ENCODE measurements at regions not wholly inside any gene's neighbourhood (a gene's known extent, or its start where the extent isn't known, plus 50 kb on each side); places are given as distances from the start of the nearest gene placed in this dataset.
"Not testable (repeated sequence)": the region's sequence is repeated elsewhere in the genome, so short reads cannot be mapped to it uniquely, and the experiment has no call there.

- H3K27me3 Mint-ChIP-seq (ENCODE audit: insufficient read depth, unreplicated experiment); POLR2A ChIA-PET; H3K9me3 Mint-ChIP-seq (ENCODE audit: unreplicated experiment); intact Hi-C loops (cut with micrococcal nuclease); H3K4me3 Mint-ChIP-seq (ENCODE audit: unreplicated experiment); H3K4me1 Mint-ChIP-seq (ENCODE audit: insufficient read depth, unreplicated experiment); DNase-seq (ENCODE audit: unreplicated experiment); H3K36me3 Mint-ChIP-seq (ENCODE audit: insufficient read depth, unreplicated experiment); BruUV-seq (replicated peaks); H3K27ac Mint-ChIP-seq (ENCODE audit: low read depth, unreplicated experiment); CTCF ChIA-PET: not testable (repeated sequence)
Measured at GRCh38 chr9:41653560-41654340, 464.6 kb upstream of the ZNG1F start.

- H3K27ac Mint-ChIP-seq (ENCODE audit: low read depth, unreplicated experiment); H3K9me3 Mint-ChIP-seq (ENCODE audit: unreplicated experiment); H3K27me3 Mint-ChIP-seq (ENCODE audit: insufficient read depth, unreplicated experiment): not testable (repeated sequence)
Measured at GRCh38 chr9:41652800-41653199, 463.7 kb upstream of the ZNG1F start.

GRCh38 chr9:41652100-41652713 lies 463.1 kb upstream of the ZNG1F start:
- DNase-seq (ENCODE audit: unreplicated experiment): not testable (repeated sequence)

More at GRCh38 chr9:41652800-41653199, 463.7 kb upstream of the ZNG1F start:
- DNase-seq (ENCODE audit: unreplicated experiment); POLR2A ChIA-PET; CTCF ChIA-PET; BruUV-seq (replicated peaks); H3K4me3 Mint-ChIP-seq (ENCODE audit: unreplicated experiment); H3K4me1 Mint-ChIP-seq (ENCODE audit: insufficient read depth, unreplicated experiment); H3K36me3 Mint-ChIP-seq (ENCODE audit: insufficient read depth, unreplicated experiment); intact Hi-C loops (cut with micrococcal nuclease): not testable (repeated sequence)

GRCh38 chr9:41650086-41650485 lies 461.0 kb upstream of the ZNG1F start:
- not testable (repeated sequence) for H3K27ac Mint-ChIP-seq (ENCODE audit: low read depth, unreplicated experiment)

More at GRCh38 chr9:41652100-41652713, 463.1 kb upstream of the ZNG1F start:
- CTCF ChIA-PET; BruUV-seq (replicated peaks); H3K27ac Mint-ChIP-seq (ENCODE audit: low read depth, unreplicated experiment); H3K4me3 Mint-ChIP-seq (ENCODE audit: unreplicated experiment); POLR2A ChIA-PET; H3K36me3 Mint-ChIP-seq (ENCODE audit: insufficient read depth, unreplicated experiment); H3K9me3 Mint-ChIP-seq (ENCODE audit: unreplicated experiment); H3K27me3 Mint-ChIP-seq (ENCODE audit: insufficient read depth, unreplicated experiment); H3K4me1 Mint-ChIP-seq (ENCODE audit: insufficient read depth, unreplicated experiment); intact Hi-C loops (cut with micrococcal nuclease): not testable (repeated sequence)

GRCh38 chr9:41648564-41648963 lies 459.4 kb upstream of the ZNG1F start:
- H3K4me1 Mint-ChIP-seq (ENCODE audit: insufficient read depth, unreplicated experiment); CTCF ChIA-PET; H3K36me3 Mint-ChIP-seq (ENCODE audit: insufficient read depth, unreplicated experiment); H3K27ac Mint-ChIP-seq (ENCODE audit: low read depth, unreplicated experiment); H3K9me3 Mint-ChIP-seq (ENCODE audit: unreplicated experiment); POLR2A ChIA-PET; BruUV-seq (replicated peaks); intact Hi-C loops (cut with micrococcal nuclease); H3K4me3 Mint-ChIP-seq (ENCODE audit: unreplicated experiment); H3K27me3 Mint-ChIP-seq (ENCODE audit: insufficient read depth, unreplicated experiment); DNase-seq (ENCODE audit: unreplicated experiment): not testable (repeated sequence)

More at GRCh38 chr9:41650086-41650485, 461.0 kb upstream of the ZNG1F start:
- H3K36me3 Mint-ChIP-seq (ENCODE audit: insufficient read depth, unreplicated experiment); CTCF ChIA-PET; POLR2A ChIA-PET; intact Hi-C loops (cut with micrococcal nuclease); H3K9me3 Mint-ChIP-seq (ENCODE audit: unreplicated experiment); H3K4me3 Mint-ChIP-seq (ENCODE audit: unreplicated experiment); BruUV-seq (replicated peaks); DNase-seq (ENCODE audit: unreplicated experiment); H3K27me3 Mint-ChIP-seq (ENCODE audit: insufficient read depth, unreplicated experiment); H3K4me1 Mint-ChIP-seq (ENCODE audit: insufficient read depth, unreplicated experiment): not testable (repeated sequence)

- H3K27me3 Mint-ChIP-seq (ENCODE audit: insufficient read depth, unreplicated experiment); H3K9me3 Mint-ChIP-seq (ENCODE audit: unreplicated experiment); H3K27ac Mint-ChIP-seq (ENCODE audit: low read depth, unreplicated experiment); H3K4me1 Mint-ChIP-seq (ENCODE audit: insufficient read depth, unreplicated experiment); BruUV-seq (replicated peaks); H3K36me3 Mint-ChIP-seq (ENCODE audit: insufficient read depth, unreplicated experiment); DNase-seq (ENCODE audit: unreplicated experiment); H3K4me3 Mint-ChIP-seq (ENCODE audit: unreplicated experiment); intact Hi-C loops (cut with micrococcal nuclease); POLR2A ChIA-PET; CTCF ChIA-PET: not testable (repeated sequence)
Measured at GRCh38 chr9:41646246-41646645, 457.1 kb upstream of the ZNG1F start.

GRCh38 chr9:41643571-41644279 lies 454.6 kb upstream of the ZNG1F start:
- BruUV-seq (replicated peaks); POLR2A ChIA-PET; H3K27me3 Mint-ChIP-seq (ENCODE audit: insufficient read depth, unreplicated experiment); CTCF ChIA-PET; H3K9me3 Mint-ChIP-seq (ENCODE audit: unreplicated experiment); H3K36me3 Mint-ChIP-seq (ENCODE audit: insufficient read depth, unreplicated experiment); intact Hi-C loops (cut with micrococcal nuclease); H3K4me1 Mint-ChIP-seq (ENCODE audit: insufficient read depth, unreplicated experiment): not testable (repeated sequence)
- peak; percentile 79 for DNase-seq (ENCODE audit: unreplicated experiment)
- peak overlapping the region; percentile 66 for H3K4me3 Mint-ChIP-seq (ENCODE audit: unreplicated experiment)
- peak overlapping the region; percentile 57 for H3K27ac Mint-ChIP-seq (ENCODE audit: low read depth, unreplicated experiment)

- H3K4me3 Mint-ChIP-seq (ENCODE audit: unreplicated experiment); H3K27ac Mint-ChIP-seq (ENCODE audit: low read depth, unreplicated experiment); BruUV-seq (replicated peaks); POLR2A ChIA-PET; H3K36me3 Mint-ChIP-seq (ENCODE audit: insufficient read depth, unreplicated experiment); intact Hi-C loops (cut with micrococcal nuclease); H3K4me1 Mint-ChIP-seq (ENCODE audit: insufficient read depth, unreplicated experiment); H3K27me3 Mint-ChIP-seq (ENCODE audit: insufficient read depth, unreplicated experiment); DNase-seq (ENCODE audit: unreplicated experiment); CTCF ChIA-PET; H3K9me3 Mint-ChIP-seq (ENCODE audit: unreplicated experiment): not testable (repeated sequence)
Measured at GRCh38 chr9:41633726-41634125, 444.6 kb upstream of the ZNG1F start.

- H3K9me3 Mint-ChIP-seq (ENCODE audit: unreplicated experiment); CTCF ChIA-PET; H3K4me3 Mint-ChIP-seq (ENCODE audit: unreplicated experiment); H3K4me1 Mint-ChIP-seq (ENCODE audit: insufficient read depth, unreplicated experiment); BruUV-seq (replicated peaks); intact Hi-C loops (cut with micrococcal nuclease); H3K27me3 Mint-ChIP-seq (ENCODE audit: insufficient read depth, unreplicated experiment); H3K36me3 Mint-ChIP-seq (ENCODE audit: insufficient read depth, unreplicated experiment); DNase-seq (ENCODE audit: unreplicated experiment); H3K27ac Mint-ChIP-seq (ENCODE audit: low read depth, unreplicated experiment); POLR2A ChIA-PET: not testable (repeated sequence)
Measured at GRCh38 chr9:41623666-41624065, 434.5 kb upstream of the ZNG1F start.

All from MCF 10A (cell line).